GM19025 (cell line): ENCODE measurements at regions not wholly inside any gene's neighbourhood (a gene's known extent, or its start where the extent isn't known, plus 50 kb on each side); places are given as distances from the start of the nearest gene placed in this dataset.
"Not testable (repeated sequence)": the region's sequence is repeated elsewhere in the genome, so short reads cannot be mapped to it uniquely, and the experiment has no call there.

Experiments used
- ATAC-seq: cut with Tn5 transposase; IDR thresholded peaks from one replicate; pipeline ENCODE4 v1.9.1; 2021; ENCODE audit warnings: mild to moderate bottlenecking, low read depth, moderate library complexity; ENCODE audit not compliant: unreplicated experiment

GRCh38 chr16:29224675-29225074 is 181.8 kb downstream of the NPIPB11 start:
- not testable (repeated sequence) for ATAC-seq

- not testable (repeated sequence) for ATAC-seq
These were observed 183.9 kb downstream of the NPIPB11 start for GRCh38 chr16:29222615-29223014.

GRCh38 chr16:29222008-29222407 is 184.5 kb downstream of the NPIPB11 start:
- ATAC-seq, result not testable (repeated sequence)

GRCh38 chr16:29221281-29221955 is 185.1 kb downstream of the NPIPB11 start:
- ATAC-seq, result not testable (repeated sequence)

- not testable (repeated sequence) for ATAC-seq
These were observed 185.8 kb downstream of the NPIPB11 start for GRCh38 chr16:29220647-29221191.

- ATAC-seq, result not testable (repeated sequence)
These were observed 186.4 kb downstream of the NPIPB11 start for GRCh38 chr16:29219966-29220646.

- not testable (repeated sequence) for ATAC-seq
These were observed 186.9 kb downstream of the NPIPB11 start for GRCh38 chr16:29219562-29219961.

GRCh38 chr16:29218649-29219048 is 187.9 kb downstream of the NPIPB11 start:
- not testable (repeated sequence) for ATAC-seq

- ATAC-seq, result not testable (repeated sequence)
These were observed 188.3 kb downstream of the NPIPB11 start for GRCh38 chr16:29218171-29218570.

- not testable (repeated sequence) for ATAC-seq
These were observed 188.8 kb downstream of the NPIPB11 start for GRCh38 chr16:29217752-29218126.

- ATAC-seq, result not testable (repeated sequence)
These were observed 189.3 kb downstream of the NPIPB11 start for GRCh38 chr16:29217104-29217751.

- ATAC-seq, result not testable (repeated sequence)
These were observed 192.7 kb downstream of the NPIPB11 start for GRCh38 chr16:29213770-29214169.

GRCh38 chr16:29213251-29213650 is 193.3 kb downstream of the NPIPB11 start:
- ATAC-seq, result not testable (repeated sequence)

GRCh38 chr16:29212084-29213027 is 194.2 kb downstream of the NPIPB11 start:
- ATAC-seq, result not testable (repeated sequence)

- not testable (repeated sequence) for ATAC-seq
These were observed 195.1 kb downstream of the NPIPB11 start for GRCh38 chr16:29211456-29211855.

- not testable (repeated sequence) for ATAC-seq
These were observed 196.0 kb downstream of the NPIPB11 start for GRCh38 chr16:29210299-29211150.

- ATAC-seq, result not testable (repeated sequence)
These were observed 200.4 kb downstream of the NPIPB11 start for GRCh38 chr16:29206120-29206519.

- not testable (repeated sequence) for ATAC-seq
These were observed 201.4 kb downstream of the NPIPB11 start for GRCh38 chr16:29205151-29205550.

- ATAC-seq, result no peak
These were observed 201.7 kb downstream of the NPIPB11 start for GRCh38 chr16:29204806-29205135.
